NCI-H510A (cell line): ENCODE measurements at regions not wholly inside any gene's neighbourhood (a gene's known extent, or its start where the extent isn't known, plus 50 kb on each side); places are given as distances from the start of the nearest gene placed in this dataset.
"Not testable (repeated sequence)": the region's sequence is repeated elsewhere in the genome, so short reads cannot be mapped to it uniquely, and the experiment has no call there.

Source experiments
- DNase-seq: peaks from one replicate; lab custom pipeline; 2025; lab: John Stamatoyannopoulos, UW

DNA sequence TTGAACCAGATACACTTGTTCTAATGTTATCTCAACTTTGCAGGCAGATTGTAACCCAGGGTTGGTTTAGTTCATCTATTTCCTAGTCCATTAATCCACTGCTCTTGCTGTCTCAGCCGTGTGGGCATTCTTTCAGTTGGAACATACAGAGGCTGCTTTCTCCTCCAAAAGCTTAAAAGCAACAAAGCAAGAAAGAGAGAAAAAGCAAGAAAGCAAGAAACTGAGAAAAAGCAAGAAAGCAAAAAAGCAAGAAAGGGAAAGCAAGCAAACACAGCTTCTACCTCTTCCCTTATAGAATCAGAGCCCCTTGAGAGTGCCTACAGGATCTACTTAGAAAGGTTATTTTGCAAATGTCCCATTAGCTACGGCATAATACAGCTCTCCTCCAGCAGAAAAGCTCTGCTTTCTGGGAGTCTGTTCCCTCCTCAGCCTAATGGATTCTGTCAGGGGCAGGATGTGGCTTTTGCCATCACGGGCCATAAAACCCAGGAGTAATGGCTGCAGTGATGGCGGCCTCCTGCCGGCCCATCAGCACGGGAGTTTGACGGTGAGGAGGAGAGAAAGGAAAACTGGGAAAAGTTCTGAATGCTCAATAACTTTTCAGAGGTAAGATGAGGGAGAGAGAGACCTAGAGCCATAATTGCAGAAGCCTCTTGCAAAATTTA lies 156.8 kb upstream of the JARID2 start:
- DNase-seq, result peak; percentile 13

DNA sequence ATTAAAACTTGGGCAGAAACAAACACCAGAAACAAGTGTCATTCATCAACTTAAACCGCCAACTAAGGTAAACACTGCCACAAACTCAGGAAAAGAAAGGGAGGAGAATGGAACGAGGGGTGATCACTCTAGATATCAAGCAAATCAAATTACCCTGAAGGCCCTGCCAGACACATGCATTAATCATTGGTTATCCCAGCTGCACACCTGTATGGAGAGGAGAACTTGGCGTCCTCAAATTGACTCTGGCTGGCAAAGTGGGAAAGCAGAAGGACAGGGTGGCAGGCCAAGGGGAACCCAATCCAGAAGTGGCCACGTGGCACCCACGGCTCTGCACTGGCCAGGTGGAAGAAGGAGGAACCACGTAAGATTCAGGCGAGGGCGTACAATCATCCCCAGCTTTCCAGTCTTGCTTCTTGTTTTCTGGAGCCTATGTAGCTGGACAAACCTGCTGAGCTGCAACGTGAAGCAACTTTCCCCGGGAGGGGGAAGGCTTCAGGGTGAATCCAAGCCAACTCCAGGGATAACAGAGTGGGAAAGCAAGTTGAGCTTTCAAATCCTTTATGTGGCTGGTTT lies 156.2 kb upstream of the JARID2 start:
- peak; percentile 58 for DNase-seq

DNA sequence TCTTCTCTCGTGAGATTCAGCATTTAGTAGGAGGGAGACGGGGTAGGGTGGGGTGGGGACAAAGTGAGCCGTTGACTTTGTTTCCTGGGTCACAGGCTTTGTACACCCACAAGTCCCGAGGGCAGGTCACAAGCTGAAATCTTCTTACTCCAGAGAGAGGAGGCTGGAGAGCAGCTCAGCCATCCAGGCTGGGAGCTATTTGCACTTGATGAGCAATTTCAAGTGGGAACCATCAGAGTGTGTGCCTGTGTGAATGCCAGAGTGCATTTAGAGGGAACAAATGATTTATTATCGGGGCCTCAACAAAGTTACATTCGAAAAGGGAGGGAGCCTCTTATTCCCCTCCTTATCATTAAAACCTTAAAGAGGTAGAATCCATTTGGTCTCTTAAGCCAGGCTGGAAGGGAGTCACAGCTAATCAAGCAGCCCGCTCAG lies 155.7 kb upstream of the JARID2 start:
- DNase-seq, result peak; percentile 58

DNA sequence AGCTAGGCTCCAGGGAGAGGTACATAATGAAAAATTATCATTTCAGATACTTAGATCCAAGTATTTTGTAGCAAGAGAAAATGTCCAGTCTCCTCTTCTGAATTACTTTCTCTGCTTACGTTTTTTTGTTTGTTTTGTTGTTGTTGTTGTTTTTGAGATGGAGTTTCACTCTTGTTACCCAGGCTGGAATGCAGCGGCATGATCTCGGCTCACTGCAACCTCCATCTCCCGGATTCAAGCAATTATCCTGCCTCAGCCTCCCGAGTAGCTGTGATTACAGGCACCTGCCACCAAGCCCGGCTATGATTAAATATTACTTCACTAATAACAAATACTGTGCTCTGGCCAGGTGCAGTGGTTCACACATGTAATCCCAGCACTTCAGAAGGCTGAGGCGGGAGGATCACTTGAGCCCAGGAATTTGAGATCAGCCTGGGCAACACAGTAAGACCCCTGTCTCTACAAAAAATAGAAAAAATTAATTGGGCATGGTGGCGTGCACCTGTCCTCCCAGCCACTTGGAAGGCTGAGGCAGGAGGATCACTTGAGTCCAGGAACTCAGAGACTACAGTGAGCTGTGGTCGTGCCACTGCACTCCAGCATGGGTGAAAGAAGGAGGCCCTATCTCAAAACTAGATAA lies 155.0 kb upstream of the JARID2 start:
- peak; percentile 8 for DNase-seq

DNA sequence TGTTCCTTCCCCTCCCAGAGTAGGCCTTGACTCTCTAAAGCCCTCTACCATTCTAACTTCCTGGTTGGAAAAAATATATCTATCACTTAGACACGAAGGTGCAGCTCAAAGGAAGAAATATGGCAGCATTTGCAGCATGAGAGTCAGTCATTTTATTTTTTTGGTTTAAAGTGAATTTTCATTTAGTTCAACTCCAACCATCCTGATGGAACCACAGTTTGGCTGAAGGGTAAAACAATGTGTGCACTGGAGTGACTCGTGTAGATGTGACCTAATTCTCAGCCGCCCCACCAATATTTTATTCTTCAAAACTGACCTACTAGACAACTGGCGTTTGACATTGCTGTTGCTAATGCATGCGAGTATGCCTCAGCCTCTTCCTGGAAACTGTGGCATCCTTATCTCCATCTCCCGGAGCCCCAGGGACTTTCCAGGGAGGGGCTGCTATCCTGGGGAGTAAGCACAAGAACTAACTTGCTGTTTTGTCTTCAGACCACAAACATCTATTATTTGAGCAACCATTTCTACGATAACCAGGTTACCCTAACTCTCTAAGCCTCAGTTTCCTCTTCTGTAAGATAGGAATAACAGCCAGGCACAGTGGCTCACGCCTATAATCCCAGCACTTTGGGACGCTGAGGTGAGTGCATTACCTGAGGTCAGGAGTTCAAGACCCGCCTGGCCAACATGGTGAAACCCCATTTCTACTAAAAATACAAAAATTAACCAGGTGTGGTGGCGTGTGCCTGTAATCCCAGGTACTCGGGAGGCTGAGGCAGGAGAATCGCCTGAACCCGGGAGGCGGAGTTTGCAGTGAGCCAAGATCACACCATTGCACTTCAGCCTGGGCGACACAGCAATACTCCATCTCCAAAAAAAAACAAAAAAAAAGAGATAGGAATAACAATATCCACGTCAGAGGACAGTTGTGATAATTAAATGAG lies 148.7 kb upstream of the JARID2 start:
- no peak for DNase-seq

DNA sequence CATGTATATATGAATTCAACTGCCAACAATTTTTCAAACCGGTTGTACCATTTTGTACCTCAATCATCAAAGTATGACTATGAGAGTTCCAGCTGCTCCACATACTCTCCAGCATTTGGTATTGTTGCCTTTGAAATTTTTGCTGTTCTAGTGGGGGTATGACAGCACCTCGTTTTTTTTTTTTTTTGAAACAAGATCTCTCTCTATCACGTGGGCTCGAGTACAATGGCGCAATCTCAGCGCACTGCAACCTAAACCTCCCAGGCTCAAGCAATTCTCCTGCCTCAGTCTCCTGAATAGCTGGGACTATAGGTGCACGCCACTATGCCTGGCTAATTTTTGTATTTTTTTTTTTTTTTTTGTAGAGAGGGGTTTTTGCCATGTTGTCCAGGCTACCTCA lies 144.7 kb upstream of the JARID2 start:
- no peak for DNase-seq

DNA sequence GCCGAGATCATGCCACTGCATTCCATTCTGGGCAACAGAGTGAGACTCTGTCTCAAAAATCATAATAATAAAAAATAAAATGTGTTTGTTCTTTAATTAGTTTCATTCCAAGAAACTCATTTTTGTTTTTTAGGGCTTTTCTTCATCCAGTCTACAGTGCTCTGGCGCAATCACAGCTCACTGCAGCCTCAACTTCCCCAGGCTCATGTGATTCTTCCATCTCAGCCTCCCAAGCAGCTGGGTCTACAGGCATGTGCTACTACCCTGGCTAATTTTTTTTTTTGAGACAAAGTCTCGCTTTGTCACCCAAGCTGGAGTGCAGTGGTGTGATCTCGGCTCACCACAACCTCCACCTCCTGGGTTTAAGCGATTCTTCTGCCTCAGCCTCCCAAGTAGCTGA lies 143.6 kb upstream of the JARID2 start:
- DNase-seq, result no peak

DNA sequence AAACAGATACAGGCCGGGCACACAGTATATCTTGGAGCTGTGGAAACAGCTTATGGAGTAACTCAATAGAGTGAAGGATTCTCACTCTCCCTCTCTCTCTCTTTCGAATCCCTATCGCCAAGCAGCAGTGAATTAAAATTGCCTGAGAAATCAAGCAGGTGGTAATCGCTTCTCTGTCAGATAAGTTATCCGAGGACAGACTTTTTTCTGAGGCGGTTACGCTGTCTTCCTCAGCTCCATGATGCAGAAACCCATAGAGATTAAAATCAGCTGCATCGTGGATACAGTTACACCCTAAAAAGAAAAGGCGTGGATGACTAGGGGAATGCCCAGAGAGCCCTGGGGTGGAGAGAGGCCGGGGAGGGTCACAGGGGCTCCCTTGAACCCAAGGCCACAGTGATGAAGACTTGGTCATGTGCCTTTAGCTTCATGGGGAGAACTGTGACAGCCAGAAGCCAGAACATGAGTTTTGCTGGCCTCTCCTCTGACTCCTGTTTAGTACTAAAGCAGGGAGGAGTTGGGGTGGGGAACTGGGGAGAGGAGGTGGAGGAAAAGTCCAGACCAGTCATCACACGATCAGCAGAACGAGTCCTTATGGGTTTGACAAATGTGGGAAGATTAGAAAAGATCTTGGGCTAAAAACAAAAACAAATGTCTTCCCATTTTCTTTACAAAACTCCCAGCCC lies 138.8 kb upstream of the JARID2 start:
- DNase-seq, result no peak

DNA sequence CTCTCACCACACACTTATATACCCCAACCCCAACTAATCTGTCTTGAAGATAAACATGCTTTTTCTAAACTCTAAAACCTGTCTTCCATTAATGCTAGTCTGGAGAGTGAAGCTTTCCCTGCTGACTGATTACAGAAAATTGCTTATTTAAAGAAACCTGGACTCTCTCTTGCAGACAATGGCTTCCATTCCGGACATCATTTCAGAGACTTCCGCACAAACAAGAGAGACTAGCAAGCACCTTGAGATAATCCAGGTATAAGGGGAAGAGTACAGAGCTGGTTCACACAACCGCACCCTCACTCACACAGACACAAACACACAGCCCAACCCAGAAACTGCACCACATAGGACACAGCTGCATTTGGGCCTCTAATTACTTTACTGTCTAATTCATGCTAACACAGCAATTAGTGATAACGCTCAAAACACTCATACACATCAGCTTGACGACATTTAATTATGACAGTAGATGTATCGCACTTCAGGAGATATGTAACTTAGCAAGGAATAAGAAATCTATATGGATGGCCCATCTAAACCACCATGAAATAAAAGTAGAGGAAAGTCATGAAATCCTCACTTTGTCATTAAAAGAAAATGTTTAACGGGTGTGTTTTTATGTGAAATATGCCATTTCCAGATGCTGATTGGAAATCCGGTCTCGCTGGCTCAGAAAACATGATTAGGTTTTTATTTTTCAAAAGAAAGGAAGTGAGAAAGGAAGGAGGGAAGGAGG lies 138.1 kb upstream of the JARID2 start:
- no peak for DNase-seq

DNA sequence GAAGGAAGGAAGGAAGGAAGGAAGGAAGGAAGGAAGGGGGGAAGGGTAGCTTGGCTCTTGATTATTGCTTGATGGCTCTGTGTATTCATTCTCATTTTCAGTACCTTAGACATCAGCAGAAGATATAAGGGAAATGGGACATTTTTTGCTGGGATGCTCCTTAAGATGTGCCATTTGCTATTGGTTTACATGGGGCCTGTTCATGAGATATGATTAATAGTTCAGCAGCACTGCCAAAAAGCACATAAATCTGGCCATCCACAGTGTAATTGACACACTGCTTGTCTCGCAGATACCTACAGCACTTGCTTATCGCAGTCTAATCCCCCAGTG lies 137.5 kb upstream of the JARID2 start:
- DNase-seq, result no peak

DNA sequence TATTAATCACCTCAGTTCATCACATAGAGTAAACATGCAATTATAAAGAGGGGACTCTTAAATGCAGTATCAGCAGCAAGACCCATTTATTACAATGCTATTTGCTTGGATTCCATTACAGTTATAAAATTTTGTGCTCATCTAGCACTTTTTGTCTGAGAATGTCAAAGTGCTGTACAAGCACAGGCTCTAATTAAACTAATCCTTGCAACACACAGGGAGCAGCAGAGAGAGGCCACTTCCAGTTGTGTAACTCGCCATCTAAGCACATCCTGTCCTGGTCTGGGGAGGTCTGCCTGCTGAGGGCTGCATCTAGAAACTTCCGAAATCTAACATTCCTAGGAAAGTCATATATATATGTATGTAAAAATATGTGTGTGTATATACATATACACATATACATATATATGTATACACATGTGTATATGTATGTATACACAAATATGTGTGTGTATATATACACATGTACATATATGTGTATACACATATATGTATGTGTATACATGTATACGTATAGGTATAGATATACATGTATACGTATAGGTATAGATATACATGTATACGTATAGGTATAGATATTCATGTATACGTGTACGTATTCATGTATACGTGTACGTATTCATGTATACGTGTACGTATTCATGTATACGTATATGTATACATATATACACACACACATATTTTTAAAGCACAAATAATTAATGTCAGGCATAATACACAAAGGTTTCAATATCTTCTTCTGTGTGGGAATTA lies 136.4 kb upstream of the JARID2 start:
- no peak for DNase-seq

DNA sequence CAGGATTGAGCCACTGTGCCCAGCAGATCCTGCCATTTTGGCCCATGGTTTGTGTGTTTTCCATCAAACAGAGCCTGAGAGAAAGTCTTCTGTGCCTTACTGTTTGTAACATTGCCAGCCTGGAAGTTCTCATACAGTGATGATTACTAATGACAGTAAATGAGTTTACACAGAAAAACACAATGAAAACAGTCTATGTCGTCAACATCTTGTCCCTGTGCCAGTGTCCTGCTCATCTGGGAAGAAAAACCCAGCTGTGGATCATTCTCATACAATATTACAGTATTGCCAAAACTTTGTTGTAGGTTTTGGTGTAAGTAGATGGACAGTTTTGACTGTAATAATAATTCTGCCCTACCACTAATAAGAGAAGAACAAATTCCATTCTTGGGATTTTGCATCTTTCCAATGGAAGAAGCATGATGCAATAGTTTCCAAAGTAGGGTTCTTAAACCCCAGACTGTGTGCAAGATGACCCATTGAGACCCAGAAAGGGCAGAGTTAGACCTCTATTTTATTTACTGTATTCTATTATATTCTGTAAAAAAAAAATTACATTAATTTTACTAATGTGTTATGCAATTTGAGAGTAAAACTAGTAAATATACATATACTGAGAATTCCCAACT lies 135.0 kb upstream of the JARID2 start:
- no peak for DNase-seq

DNA sequence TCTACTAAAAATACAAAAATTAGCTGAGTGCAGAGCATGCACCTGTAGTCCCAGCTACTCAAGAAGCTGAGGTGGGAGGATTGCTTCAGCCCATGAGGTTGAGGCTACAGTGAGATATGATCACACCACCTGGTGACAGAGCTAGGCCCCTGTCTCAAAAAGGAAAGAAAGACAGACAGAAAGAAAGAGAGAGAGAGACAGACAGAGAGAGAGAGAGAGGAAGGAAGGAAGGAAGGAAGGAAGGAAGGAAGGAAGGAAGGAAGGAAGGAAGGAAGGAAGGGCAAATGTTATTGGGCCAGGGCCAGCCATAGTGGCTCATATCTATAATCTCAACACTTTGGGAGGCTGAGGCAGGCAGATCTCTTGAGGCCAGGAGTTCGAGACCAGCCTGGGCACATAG lies 134.3 kb upstream of the JARID2 start:
- not testable (repeated sequence) for DNase-seq

DNA sequence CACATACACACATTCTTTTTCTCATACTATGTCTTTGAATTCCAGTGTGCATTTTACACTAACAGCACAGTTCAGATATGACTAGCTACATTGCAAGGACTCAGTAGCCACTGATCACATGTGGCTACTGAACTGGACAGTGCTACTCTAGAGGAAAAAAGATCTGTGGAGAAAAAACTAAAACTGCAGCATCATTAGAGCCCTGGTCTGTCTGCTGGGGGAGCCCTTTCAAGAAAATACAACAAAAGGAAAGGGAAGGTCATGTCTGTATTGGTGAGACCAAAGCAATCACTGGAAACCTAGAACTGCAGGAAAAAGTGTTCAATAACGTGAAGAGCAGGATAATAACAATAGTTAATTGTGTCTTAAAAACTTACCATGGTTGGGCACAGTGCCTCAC lies 132.3 kb upstream of the JARID2 start:
- no peak for DNase-seq

DNA sequence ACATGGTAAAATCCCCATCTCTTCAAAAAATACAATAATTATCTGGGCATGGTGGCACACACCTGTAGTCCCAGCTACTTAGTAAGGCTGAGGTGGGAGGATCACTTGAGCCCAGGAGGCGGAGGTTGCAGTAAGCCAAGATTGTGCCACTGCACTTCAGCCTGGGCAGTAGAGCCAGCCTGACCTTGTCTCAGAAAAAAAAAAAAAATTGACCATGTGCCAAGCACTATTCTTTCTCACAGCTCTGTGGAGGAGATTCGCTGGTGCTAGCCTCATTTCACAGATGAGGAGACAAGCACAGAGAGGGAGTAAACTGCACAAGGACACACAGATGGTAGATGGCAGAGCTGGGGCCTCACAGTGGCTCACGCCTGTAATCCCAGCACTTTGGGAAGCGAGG lies 131.8 kb upstream of the JARID2 start:
- no peak for DNase-seq

DNA sequence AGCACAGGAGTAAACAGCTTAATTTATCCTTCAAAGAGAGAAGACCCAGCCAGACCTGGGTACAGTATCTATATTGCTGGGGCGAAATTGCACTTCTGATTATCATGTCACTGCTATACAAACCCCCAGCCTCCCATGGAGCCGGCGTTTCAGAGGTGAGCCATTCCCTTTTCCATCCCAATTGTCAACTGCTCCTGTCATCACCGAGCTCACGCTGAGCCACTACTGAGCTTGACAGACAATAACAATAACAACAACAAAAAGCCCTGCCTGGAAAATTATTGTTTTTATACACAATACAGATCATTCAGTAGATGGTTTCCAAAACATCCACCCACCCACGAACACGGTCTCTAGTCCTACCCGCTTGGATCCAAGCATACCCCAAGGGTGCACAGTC lies 129.0 kb upstream of the JARID2 start:
- DNase-seq, result no peak

DNA sequence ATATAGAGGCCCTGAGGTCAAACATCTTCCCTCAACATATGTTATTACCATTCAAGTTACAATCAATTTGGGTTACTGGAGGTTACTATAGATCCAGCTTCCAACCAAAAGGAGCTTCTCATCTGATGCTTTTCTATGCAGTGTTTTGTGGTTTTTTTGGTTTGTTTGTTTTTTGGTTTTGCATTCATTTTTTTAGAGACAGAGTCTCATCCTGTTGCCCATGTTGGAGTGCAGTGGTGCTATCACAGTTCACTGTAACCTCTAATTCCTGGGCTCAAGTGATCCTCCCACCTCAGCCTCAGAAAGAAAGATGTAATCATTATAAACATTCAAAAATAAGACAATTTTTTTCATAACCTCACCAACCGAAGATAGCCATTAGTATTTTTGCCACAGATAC lies 124.4 kb upstream of the JARID2 start:
- DNase-seq, result no peak

DNA sequence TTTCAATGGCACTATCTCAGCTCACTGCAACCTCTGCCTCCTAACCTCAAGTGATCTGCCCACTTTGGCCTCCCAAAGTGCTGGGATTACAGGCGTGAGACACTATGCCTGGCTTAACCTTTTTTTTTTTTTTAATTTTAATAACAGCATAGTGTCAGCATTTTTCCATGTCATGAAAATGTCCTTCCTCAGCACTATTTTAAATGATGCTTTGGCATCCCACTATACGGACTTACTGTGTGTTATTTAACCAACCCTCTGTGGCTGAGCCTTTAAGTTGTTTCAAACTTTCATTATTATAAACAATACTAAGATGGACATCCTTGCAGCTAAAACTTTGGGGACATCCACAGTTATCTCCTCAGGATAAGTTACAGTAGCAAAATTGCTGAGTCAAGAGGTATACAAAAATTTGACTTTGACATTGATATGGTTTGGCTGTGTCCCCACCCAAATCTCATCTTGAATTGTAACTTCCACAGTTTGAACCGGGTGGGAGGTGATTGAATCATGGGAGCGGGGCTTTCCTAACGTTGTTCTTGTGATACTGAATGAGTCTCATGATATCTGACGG lies 123.8 kb upstream of the JARID2 start:
- DNase-seq, result no peak

DNA sequence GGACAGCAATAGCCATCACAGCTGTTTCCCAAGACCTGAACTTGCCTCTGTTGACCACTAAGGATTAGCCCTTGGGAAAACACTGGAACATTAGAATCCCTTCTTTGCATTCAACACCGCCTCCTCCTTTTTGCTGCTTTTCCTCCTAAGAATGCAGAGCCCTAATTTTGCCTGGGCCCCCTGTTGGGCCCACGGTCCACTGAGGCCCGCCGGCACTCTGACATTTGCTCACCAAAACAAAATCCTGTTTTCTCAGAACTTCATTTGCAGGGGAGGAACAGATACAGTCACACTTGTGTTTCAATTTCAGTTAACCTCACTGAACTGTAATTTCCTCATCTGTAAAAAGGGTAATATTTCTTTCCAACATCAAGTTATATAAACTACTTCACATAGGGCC lies 116.0 kb upstream of the JARID2 start:
- no peak for DNase-seq

DNA sequence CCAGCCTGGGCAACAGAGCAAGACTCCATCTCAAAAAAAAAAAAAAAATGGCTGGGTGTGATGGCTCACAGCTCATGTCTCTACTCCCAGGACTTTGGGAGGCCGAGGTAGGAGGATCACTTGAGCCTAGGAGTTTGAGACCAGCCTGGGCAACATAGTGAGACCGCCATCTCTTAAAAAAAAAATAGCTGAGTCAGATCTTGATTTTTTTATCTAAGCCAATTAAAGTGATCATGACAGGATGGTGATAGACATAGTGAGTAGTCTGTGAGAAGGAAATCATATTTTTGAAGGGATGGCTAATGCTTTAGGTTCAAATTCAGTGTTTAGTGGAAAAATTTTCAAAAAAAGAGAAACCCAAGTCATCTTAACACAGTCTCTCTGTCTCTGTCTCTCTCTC lies 114.6 kb upstream of the JARID2 start:
- DNase-seq, result no peak
